ENCODE measurements at regions not wholly inside any gene's neighbourhood (a gene's known extent, or its start where the extent isn't known, plus 50 kb on each side); places are given as distances from the start of the nearest gene placed in this dataset.

DNA sequence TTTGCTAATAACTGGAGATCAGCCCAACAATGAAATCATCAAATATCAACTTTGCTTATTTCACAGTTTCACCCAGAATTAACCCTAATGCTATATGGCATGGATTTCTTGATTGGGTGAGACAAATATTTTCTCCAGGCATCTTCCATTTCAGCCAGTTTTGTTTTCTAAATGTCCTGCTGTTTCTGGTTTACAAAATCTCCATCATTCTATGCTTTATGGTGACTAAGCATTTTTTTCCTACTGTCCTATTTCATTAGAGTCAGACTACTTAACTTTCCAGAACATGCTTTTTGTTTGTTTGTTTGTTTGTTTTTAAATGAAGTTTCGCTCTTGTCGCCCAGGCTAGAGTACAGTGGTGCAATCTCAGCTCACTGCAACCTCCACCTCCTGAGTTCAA, 59.5 kb upstream of the EXOC2 start:
- H3K4me3 ChIP-seq (replicated peaks in 1 of 3; ENCODE audit: low read depth in 2 of 3, low read length in 3 of 3), result no peak overlapping the region
- H3K27me3 ChIP-seq (ENCODE audit: control insufficient read depth in 2 of 2, insufficient read depth in 2 of 2, low read length in 2 of 2), result no peaks in the 10 kb centered on the region
- H3K79me2 ChIP-seq (ENCODE audit: insufficient read depth, low read length), result no peaks in the 10 kb centered on the region
- H4K20me1 ChIP-seq (ENCODE audit: insufficient read depth, low read length), result no peaks in the 10 kb centered on the region
- H3K4me1 ChIP-seq (ENCODE audit: control insufficient read depth in 1 of 2, insufficient read depth in 2 of 2, low read length in 2 of 2), result no peaks in the 10 kb centered on the region
- no peak overlapping the region for H3K27ac ChIP-seq (ENCODE audit: low read depth in 1 of 2, low read length in 2 of 2)
- Mint-ChIP-seq H3K36me3 (no peaks in the 10 kb centered on the region), H3K27me3 (ENCODE audit: low read depth in 3 of 3) (peaks cover 0 to 2% (median 2%) of the 10 kb centered on the region in 3 donors), H3K4me3 (no peak overlapping the region), H3K9me3 (peaks cover 0 to 9% (median 5%) of the 10 kb centered on the region in 7 donors), H3K4me1 (no peaks in the 10 kb centered on the region), H3K27ac (no peak overlapping the region)
- no peak overlapping the region for H3K4me2 ChIP-seq (replicated peaks; ENCODE audit: extremely low read depth, low read length, poor library complexity, severe bottlenecking)
- no CpG with 5 or more reads among the region's 2 CpGs for WGBS (ENCODE audit: insufficient coverage)
- no peaks in the 10 kb centered on the region for H3K9me3 ChIP-seq (replicated peaks in 1 of 2; ENCODE audit: control insufficient read depth in 1 of 2, insufficient read depth in 1 of 2, low read length in 2 of 2)
- intact Hi-C loops (cut with micrococcal nuclease), result no loop called here
- H2AFZ ChIP-seq (ENCODE audit: insufficient read depth, low read depth, low read length, poor library complexity, severe bottlenecking), result no peak overlapping the region
- TF ChIP-seq, protein P1, sequence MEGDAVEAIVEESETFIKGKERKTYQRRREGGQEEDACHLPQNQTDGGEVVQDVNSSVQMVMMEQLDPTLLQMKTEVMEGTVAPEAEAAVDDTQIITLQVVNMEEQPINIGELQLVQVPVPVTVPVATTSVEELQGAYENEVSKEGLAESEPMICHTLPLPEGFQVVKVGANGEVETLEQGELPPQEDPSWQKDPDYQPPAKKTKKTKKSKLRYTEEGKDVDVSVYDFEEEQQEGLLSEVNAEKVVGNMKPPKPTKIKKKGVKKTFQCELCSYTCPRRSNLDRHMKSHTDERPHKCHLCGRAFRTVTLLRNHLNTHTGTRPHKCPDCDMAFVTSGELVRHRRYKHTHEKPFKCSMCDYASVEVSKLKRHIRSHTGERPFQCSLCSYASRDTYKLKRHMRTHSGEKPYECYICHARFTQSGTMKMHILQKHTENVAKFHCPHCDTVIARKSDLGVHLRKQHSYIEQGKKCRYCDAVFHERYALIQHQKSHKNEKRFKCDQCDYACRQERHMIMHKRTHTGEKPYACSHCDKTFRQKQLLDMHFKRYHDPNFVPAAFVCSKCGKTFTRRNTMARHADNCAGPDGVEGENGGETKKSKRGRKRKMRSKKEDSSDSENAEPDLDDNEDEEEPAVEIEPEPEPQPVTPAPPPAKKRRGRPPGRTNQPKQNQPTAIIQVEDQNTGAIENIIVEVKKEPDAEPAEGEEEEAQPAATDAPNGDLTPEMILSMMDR (IDR thresholded peaks at IDR 0.05), result no peak
- no peak for DNase-seq
- H3K36me3 ChIP-seq (replicated peaks in 1 of 2; ENCODE audit: control insufficient read depth in 1 of 2, insufficient read depth in 2 of 2, low read length in 2 of 2), result no peaks in the 10 kb centered on the region
- no peak overlapping the region for H3K9ac ChIP-seq (ENCODE audit: insufficient read depth, low read length, poor library complexity, severe bottlenecking)

DNA sequence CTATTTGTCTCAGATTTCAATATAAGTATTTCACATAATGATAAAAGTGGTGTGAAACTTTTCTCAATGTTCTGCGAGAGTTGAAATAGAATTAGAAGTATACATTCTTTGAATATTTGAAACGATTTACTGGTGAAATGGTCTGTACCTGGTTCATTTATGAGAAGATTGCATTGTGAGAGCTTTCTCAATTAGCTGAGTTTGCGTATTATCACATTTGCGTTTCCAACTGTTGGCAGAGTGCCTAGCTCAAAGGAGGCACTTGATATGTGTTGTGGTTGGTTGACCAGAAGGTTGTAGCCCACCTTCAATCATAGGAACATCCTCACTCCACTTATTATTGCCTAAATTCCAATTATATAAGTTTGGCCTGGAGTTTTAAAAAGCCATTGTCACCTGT, 58.8 kb upstream of the EXOC2 start:
- no peaks in the 10 kb centered on the region for H3K36me3 Mint-ChIP-seq
- H3K9me3 ChIP-seq (replicated peaks in 1 of 2; ENCODE audit: control insufficient read depth in 1 of 2, insufficient read depth in 1 of 2, low read length in 2 of 2), result no peaks in the 10 kb centered on the region
- H3K9me3 Mint-ChIP-seq, result peaks cover 0 to 9% (median 2%) of the 10 kb centered on the region in 7 donors
- DNase-seq, result no peak
- no peaks in the 10 kb centered on the region for H3K36me3 ChIP-seq (replicated peaks in 1 of 2; ENCODE audit: control insufficient read depth in 1 of 2, insufficient read depth in 2 of 2, low read length in 2 of 2)
- H3K27ac Mint-ChIP-seq, result no peak overlapping the region
- H2AFZ ChIP-seq (ENCODE audit: insufficient read depth, low read depth, low read length, poor library complexity, severe bottlenecking), result no peak overlapping the region
- WGBS (ENCODE audit: insufficient coverage), result 100% methylated on average over 1 of the region's 4 CpGs
- H3K4me3 Mint-ChIP-seq, result no peak overlapping the region
- H3K9ac ChIP-seq (ENCODE audit: insufficient read depth, low read length, poor library complexity, severe bottlenecking), result no peak overlapping the region
- H3K27me3 ChIP-seq (ENCODE audit: control insufficient read depth in 2 of 2, insufficient read depth in 2 of 2, low read length in 2 of 2), result no peaks in the 10 kb centered on the region
- H3K27ac ChIP-seq (ENCODE audit: low read depth in 1 of 2, low read length in 2 of 2), result no peak overlapping the region
- H3K4me3 ChIP-seq (replicated peaks in 1 of 3; ENCODE audit: low read depth in 2 of 3, low read length in 3 of 3), result no peak overlapping the region
- intact Hi-C loops (cut with micrococcal nuclease), result no loop called here
- no peaks in the 10 kb centered on the region for H3K4me1 ChIP-seq (ENCODE audit: control insufficient read depth in 1 of 2, insufficient read depth in 2 of 2, low read length in 2 of 2)
- TF ChIP-seq, protein P1 (IDR thresholded peaks at IDR 0.05), result no peak
- H3K79me2 ChIP-seq (ENCODE audit: insufficient read depth, low read length), result no peaks in the 10 kb centered on the region
- peaks cover 0 to 2% (median 2%) of the 10 kb centered on the region in 3 donors for H3K27me3 Mint-ChIP-seq (ENCODE audit: low read depth in 3 of 3)
- H4K20me1 ChIP-seq (ENCODE audit: insufficient read depth, low read length), result no peaks in the 10 kb centered on the region
- no peak overlapping the region for H3K4me2 ChIP-seq (replicated peaks; ENCODE audit: extremely low read depth, low read length, poor library complexity, severe bottlenecking)
- no peaks in the 10 kb centered on the region for H3K4me1 Mint-ChIP-seq
